Liver (tissue), 2 donors: ENCODE measurements at regions not wholly inside any gene's neighbourhood (a gene's known extent, or its start where the extent isn't known, plus 50 kb on each side); places are given as distances from the start of the nearest gene placed in this dataset.

Experiments
- CTCF ChIP-seq: fragments of 150-350 bp; IDR thresholded peaks from 2 replicates; pipeline ENCODE4 v1.5.1; 2017; ENCODE audit warnings: improper control_type of control experiment, low read depth, low read length; ENCODE audit not compliant: missing input control
- REST ChIP-seq: IDR thresholded peaks from 2 replicates; pipeline ENCODE4 v1.6.1; 2016; ENCODE audit warnings: antibody characterized with exemption, mild to moderate bottlenecking
- donor health status: healthy.

- no peak for TF ChIP-seq CTCF
- no peak for TF ChIP-seq REST
Observed at GRCh38 chr14:85466678-85467077, 63.3 kb upstream of the FLRT2 start.
